PC-9 (cell line): ENCODE measurements at regions not wholly inside any gene's neighbourhood (a gene's known extent, or its start where the extent isn't known, plus 50 kb on each side); places are given as distances from the start of the nearest gene placed in this dataset.

Experiments
- EZH2 ChIP-seq: fragments of 200-600 bp; sonication (generic); IDR thresholded peaks from 2 replicates; pipeline ENCODE4 v1.8.0; 2017; ENCODE audit warnings: antibody characterized with exemption, low read depth
- TF ChIP-seq, protein P1 (sequence below): fragments of 200-600 bp; sonication (generic); conservative IDR thresholded peaks from 2 replicates; pipeline ENCODE4 v1.6.1; 2017; ENCODE audit warnings: mixed run types, antibody characterized with exemption, mild to moderate bottlenecking, moderate library complexity

DNA sequence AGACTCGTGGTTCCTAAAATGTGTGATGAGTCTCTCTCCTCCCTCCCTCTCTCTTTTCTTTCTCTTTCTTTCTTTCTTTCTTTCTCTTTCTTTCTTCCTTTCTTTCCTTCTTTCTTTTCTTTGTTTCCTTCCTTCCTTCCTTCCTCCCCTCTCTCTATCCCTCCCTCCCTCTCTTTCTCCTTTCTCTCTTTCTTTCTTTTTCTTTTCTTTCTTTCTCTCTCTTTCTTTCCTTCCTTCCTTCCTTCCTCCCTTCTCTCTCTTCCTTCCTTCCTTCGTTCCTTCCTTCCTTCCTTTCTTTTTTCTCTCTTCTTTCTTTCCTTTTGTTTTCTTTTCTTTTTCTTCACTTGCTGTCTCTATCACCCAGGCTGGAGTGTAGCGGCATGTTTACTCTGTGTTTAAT, 290.8 kb downstream of the NFKBIZ start:
- TF ChIP-seq, protein P1, sequence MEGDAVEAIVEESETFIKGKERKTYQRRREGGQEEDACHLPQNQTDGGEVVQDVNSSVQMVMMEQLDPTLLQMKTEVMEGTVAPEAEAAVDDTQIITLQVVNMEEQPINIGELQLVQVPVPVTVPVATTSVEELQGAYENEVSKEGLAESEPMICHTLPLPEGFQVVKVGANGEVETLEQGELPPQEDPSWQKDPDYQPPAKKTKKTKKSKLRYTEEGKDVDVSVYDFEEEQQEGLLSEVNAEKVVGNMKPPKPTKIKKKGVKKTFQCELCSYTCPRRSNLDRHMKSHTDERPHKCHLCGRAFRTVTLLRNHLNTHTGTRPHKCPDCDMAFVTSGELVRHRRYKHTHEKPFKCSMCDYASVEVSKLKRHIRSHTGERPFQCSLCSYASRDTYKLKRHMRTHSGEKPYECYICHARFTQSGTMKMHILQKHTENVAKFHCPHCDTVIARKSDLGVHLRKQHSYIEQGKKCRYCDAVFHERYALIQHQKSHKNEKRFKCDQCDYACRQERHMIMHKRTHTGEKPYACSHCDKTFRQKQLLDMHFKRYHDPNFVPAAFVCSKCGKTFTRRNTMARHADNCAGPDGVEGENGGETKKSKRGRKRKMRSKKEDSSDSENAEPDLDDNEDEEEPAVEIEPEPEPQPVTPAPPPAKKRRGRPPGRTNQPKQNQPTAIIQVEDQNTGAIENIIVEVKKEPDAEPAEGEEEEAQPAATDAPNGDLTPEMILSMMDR, result no peak
- no peak for TF ChIP-seq EZH2
